Astrocyte (in vitro differentiated cells and primary cell): ENCODE measurements at regions not wholly inside any gene's neighbourhood (a gene's known extent, or its start where the extent isn't known, plus 50 kb on each side); places are given as distances from the start of the nearest gene placed in this dataset.

Source experiments
- DNase-seq: peaks from one replicate; pipeline ENCODE4 v3.0.0-alpha.2; 2010; ENCODE audit warnings: low read depth
- FAIRE-seq: peaks from 2 replicates; lab custom pipeline; 2011; peaks lifted over from hg19 to GRCh38; lab: Jason Lieb, UNC
- H2AFZ ChIP-seq: 2 replicates; pipeline ENCODE4 v1.6.0; 2012; ENCODE audit warnings: low read depth, low read length, inconsistent platforms
- H3K27ac ChIP-seq: 2 replicates; pipeline ENCODE4 v1.5.1; 2011; ENCODE audit warnings: low read depth, low read length, inconsistent platforms
- H3K27me3 ChIP-seq: 2 replicates; pipeline ENCODE4 v1.6.0; 2011; ENCODE audit warnings: low read length, inconsistent platforms; ENCODE audit not compliant: insufficient read depth
- H3K36me3 ChIP-seq: 2 replicates; pipeline ENCODE4 v1.5.1; 2011; ENCODE audit warnings: low read length, inconsistent platforms; ENCODE audit not compliant: insufficient read depth
- H3K4me1 ChIP-seq: 2 replicates; pipeline ENCODE4 v1.5.1; 2011; ENCODE audit warnings: low read length, inconsistent platforms; ENCODE audit not compliant: insufficient read depth
- H3K4me2 ChIP-seq: 2 replicates; pipeline ENCODE4 v1.6.0; 2012; ENCODE audit warnings: low read length, inconsistent platforms
- H3K4me3 ChIP-seq: 2 replicates; pipeline ENCODE4 v1.5.1; 2011; ENCODE audit warnings: low read depth, mild to moderate bottlenecking, low read length, inconsistent platforms; ENCODE audit not compliant: insufficient read depth
- H3K79me2 ChIP-seq: 2 replicates; pipeline ENCODE4 v1.6.0; 2012; ENCODE audit warnings: mild to moderate bottlenecking, low read length, inconsistent platforms; ENCODE audit not compliant: insufficient read depth
- H3K9ac ChIP-seq: 2 replicates; pipeline ENCODE4 v1.6.0; 2012; ENCODE audit warnings: mild to moderate bottlenecking, low read length, inconsistent platforms
- H3K9me3 ChIP-seq: 2 replicates; pipeline ENCODE4 v1.5.1; 2012; ENCODE audit warnings: low read depth, mild to moderate bottlenecking, low read length, inconsistent platforms; ENCODE audit not compliant: insufficient read depth
- H4K20me1 ChIP-seq: 2 replicates; pipeline ENCODE4 v1.6.0; 2012; ENCODE audit warnings: low read length, inconsistent platforms; ENCODE audit not compliant: insufficient read depth
- H3K27ac Mint-ChIP-seq: one replicate; pipeline ENCODE4 v1.8.0; 2021; ENCODE audit warnings: mild to moderate bottlenecking, mixed read lengths; ENCODE audit not compliant: unreplicated experiment
- H3K27me3 Mint-ChIP-seq: one replicate; pipeline ENCODE4 v1.8.0; 2021; ENCODE audit warnings: low read depth, mixed read lengths; ENCODE audit not compliant: unreplicated experiment
- H3K36me3 Mint-ChIP-seq: one replicate; pipeline ENCODE4 v1.8.0; 2021; ENCODE audit warnings: low read depth, mixed read lengths; ENCODE audit not compliant: unreplicated experiment
- H3K4me1 Mint-ChIP-seq: one replicate; pipeline ENCODE4 v1.8.0; 2021; ENCODE audit warnings: low read depth, mixed read lengths; ENCODE audit not compliant: unreplicated experiment
- H3K4me3 Mint-ChIP-seq: one replicate; pipeline ENCODE4 v1.8.0; 2021; ENCODE audit warnings: mild to moderate bottlenecking, moderate library complexity, mixed read lengths; ENCODE audit not compliant: unreplicated experiment
- H3K9me3 Mint-ChIP-seq: one replicate; pipeline ENCODE4 v1.8.0; 2021; ENCODE audit warnings: mild to moderate bottlenecking, mixed read lengths; ENCODE audit not compliant: unreplicated experiment
- EZH2 ChIP-seq: IDR thresholded peaks from 2 replicates; pipeline ENCODE4 v1.6.1; 2012; ENCODE audit warnings: mild to moderate bottlenecking, low read length, inconsistent platforms; ENCODE audit not compliant: insufficient read depth
- TF ChIP-seq, protein P1 (sequence below): IDR thresholded peaks from 2 replicates; pipeline ENCODE4 v1.5.1; 2011; ENCODE audit warnings: low read depth, mild to moderate bottlenecking, inconsistent platforms, low read length, moderate library complexity; ENCODE audit not compliant: insufficient read depth

DNA sequence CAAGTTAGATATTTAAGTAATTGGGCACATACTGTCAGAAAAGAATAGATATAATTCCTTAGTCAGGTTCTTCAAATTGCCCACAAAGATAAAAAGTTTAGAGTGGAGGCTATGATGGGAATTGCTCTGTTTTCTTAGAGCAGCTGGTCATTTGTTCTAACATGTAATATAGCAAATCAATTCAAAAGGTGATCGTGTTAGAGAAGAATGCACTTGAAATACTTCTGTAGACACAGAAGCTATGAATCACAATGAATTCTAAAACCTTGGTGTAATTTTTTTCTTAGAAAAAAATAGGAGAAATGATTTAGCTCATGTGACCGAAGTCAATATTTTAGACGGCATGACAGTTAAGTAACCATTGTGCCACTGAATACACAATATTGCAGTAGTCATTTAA, 918.1 kb upstream of the LRATD1 start:
- H3K27ac ChIP-seq, result no peak overlapping the region
- no peaks in the 10 kb centered on the region for H3K4me1 Mint-ChIP-seq
- H3K4me1 ChIP-seq, result no peaks in the 10 kb centered on the region
- H3K4me3 ChIP-seq, result no peak overlapping the region
- no peak overlapping the region for H3K4me2 ChIP-seq
- H3K9me3 ChIP-seq, result no peaks in the 10 kb centered on the region
- H3K36me3 ChIP-seq, result no peaks in the 10 kb centered on the region
- FAIRE-seq (no peak), DNase-seq (peak; percentile 29)
- no peak overlapping the region for H3K27ac Mint-ChIP-seq
- H3K27me3 Mint-ChIP-seq, result no peaks in the 10 kb centered on the region
- no peaks in the 10 kb centered on the region for H3K36me3 Mint-ChIP-seq
- H2AFZ ChIP-seq, result no peak overlapping the region
- no peaks in the 10 kb centered on the region for H4K20me1 ChIP-seq
- TF ChIP-seq, protein P1, sequence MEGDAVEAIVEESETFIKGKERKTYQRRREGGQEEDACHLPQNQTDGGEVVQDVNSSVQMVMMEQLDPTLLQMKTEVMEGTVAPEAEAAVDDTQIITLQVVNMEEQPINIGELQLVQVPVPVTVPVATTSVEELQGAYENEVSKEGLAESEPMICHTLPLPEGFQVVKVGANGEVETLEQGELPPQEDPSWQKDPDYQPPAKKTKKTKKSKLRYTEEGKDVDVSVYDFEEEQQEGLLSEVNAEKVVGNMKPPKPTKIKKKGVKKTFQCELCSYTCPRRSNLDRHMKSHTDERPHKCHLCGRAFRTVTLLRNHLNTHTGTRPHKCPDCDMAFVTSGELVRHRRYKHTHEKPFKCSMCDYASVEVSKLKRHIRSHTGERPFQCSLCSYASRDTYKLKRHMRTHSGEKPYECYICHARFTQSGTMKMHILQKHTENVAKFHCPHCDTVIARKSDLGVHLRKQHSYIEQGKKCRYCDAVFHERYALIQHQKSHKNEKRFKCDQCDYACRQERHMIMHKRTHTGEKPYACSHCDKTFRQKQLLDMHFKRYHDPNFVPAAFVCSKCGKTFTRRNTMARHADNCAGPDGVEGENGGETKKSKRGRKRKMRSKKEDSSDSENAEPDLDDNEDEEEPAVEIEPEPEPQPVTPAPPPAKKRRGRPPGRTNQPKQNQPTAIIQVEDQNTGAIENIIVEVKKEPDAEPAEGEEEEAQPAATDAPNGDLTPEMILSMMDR, result no peak
- TF ChIP-seq EZH2, result no peak
- H3K79me2 ChIP-seq, result no peaks in the 10 kb centered on the region
- H3K4me3 Mint-ChIP-seq, result no peak overlapping the region
- H3K9ac ChIP-seq, result no peak overlapping the region
- no peaks in the 10 kb centered on the region for H3K27me3 ChIP-seq
- peaks cover 2% of the 10 kb centered on the region for H3K9me3 Mint-ChIP-seq

GRCh38 chr2:13725945-13726344, 906.6 kb upstream of the LRATD1 start:
- Histone ChIP-seq H3K27ac (no peak overlapping the region), H3K27me3 (no peaks in the 10 kb centered on the region), H3K36me3 (no peaks in the 10 kb centered on the region), H4K20me1 (no peaks in the 10 kb centered on the region), H3K4me3 (no peak overlapping the region), H3K9me3 (peaks cover 2% of the 10 kb centered on the region), H3K4me2 (no peak overlapping the region), H3K79me2 (no peaks in the 10 kb centered on the region), H3K9ac (no peak overlapping the region), H2AFZ (no peak overlapping the region), H3K4me1 (no peaks in the 10 kb centered on the region)
- TF ChIP-seq, protein P1, result no peak
- no peak for TF ChIP-seq EZH2
- DNase-seq, result no peak
- Mint-ChIP-seq H3K4me3 (no peak overlapping the region), H3K4me1 (no peaks in the 10 kb centered on the region), H3K9me3 (peaks cover 1% of the 10 kb centered on the region), H3K27ac (no peak overlapping the region), H3K36me3 (no peaks in the 10 kb centered on the region), H3K27me3 (no peaks in the 10 kb centered on the region)
- no peak for FAIRE-seq

- Mint-ChIP-seq H3K36me3 (peaks cover 1% of the 10 kb centered on the region), H3K9me3 (peaks cover 21% of the 10 kb centered on the region), H3K27ac (peak overlapping the region; percentile 34), H3K27me3 (no peaks in the 10 kb centered on the region), H3K4me3 (no peak overlapping the region), H3K4me1 (no peaks in the 10 kb centered on the region)
- FAIRE-seq (no peak), DNase-seq (no peak)
- H3K27ac ChIP-seq, result no peak overlapping the region
- no peak for TF ChIP-seq EZH2
- TF ChIP-seq, protein P1, result no peak
- H3K4me2 ChIP-seq, result no peak overlapping the region
- H3K4me1 ChIP-seq, result no peaks in the 10 kb centered on the region
- no peaks in the 10 kb centered on the region for H4K20me1 ChIP-seq
- no peaks in the 10 kb centered on the region for H3K79me2 ChIP-seq
- H2AFZ ChIP-seq, result no peak overlapping the region
- no peak overlapping the region for H3K9ac ChIP-seq
- no peak overlapping the region for H3K4me3 ChIP-seq
- no peaks in the 10 kb centered on the region for H3K36me3 ChIP-seq
- no peaks in the 10 kb centered on the region for H3K9me3 ChIP-seq
- H3K27me3 ChIP-seq, result no peaks in the 10 kb centered on the region
These were observed 887.2 kb upstream of the LRATD1 start for GRCh38 chr2:13745330-13745729.
